ENCODE measurements at regions not wholly inside any gene's neighbourhood (a gene's known extent, or its start where the extent isn't known, plus 50 kb on each side); places are given as distances from the start of the nearest gene placed in this dataset.

DNA sequence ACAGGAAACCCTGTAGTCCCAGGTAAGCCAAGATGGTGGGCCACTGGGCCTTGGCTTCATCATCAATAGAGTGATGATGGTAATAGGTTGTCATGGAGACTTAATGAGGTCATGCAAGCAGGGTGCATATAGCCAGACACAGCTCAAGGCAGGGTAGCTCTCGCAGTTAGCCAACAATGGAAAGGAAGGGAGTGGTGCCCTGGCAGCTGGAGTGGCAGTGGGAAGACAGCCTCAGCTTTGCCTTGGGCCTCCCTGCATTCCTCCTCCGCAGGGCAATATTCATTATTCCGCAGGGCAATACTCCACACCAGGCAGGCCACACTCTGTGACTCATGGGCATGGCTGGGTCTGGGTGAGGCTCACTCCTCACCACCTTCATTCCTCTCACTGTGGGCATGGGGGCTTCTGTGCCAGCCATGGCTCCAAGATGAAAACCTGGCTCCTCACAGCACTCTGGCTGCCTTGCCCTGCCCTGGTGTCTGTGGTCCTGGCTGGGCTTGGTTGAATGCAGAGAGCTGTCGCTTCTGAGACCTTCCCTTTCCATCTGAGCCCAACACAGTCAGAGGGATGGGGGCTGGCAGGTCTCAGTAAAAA, 163.1 kb upstream of the PMEPA1 start:
- no peak overlapping the region for H3K4me3 ChIP-seq (ENCODE audit: low read length)
- TF ChIP-seq, protein P1, sequence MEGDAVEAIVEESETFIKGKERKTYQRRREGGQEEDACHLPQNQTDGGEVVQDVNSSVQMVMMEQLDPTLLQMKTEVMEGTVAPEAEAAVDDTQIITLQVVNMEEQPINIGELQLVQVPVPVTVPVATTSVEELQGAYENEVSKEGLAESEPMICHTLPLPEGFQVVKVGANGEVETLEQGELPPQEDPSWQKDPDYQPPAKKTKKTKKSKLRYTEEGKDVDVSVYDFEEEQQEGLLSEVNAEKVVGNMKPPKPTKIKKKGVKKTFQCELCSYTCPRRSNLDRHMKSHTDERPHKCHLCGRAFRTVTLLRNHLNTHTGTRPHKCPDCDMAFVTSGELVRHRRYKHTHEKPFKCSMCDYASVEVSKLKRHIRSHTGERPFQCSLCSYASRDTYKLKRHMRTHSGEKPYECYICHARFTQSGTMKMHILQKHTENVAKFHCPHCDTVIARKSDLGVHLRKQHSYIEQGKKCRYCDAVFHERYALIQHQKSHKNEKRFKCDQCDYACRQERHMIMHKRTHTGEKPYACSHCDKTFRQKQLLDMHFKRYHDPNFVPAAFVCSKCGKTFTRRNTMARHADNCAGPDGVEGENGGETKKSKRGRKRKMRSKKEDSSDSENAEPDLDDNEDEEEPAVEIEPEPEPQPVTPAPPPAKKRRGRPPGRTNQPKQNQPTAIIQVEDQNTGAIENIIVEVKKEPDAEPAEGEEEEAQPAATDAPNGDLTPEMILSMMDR (IDR thresholded peaks at IDR 0.05; ENCODE audit: insufficient read depth, low read depth, low read length, missing control alignments), result no peak
- no peak for DNase-seq (ENCODE audit: low read depth)

DNA sequence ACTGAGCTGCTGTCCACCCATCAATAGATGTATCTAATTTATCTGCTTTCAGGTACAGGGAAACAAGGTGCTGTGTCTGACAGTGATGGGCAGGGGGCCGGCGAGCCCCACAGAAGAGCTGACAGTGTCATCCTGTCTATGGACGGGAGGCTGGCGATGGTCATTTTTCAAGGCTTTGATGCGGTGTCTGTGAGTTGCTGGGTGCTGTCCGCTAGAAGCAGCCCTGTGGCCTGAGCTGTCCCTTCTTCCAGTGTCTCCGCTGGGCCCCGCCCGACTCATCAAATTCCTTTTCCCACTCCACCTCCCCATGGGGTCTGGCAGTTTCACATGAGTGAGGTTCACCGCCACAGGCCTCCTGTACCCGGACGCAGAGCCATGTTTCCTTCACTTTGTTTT, 161.4 kb upstream of the PMEPA1 start:
- TF ChIP-seq, protein P1 (IDR thresholded peaks at IDR 0.05; ENCODE audit: insufficient read depth, low read depth, low read length, missing control alignments), result no peak
- no peak for DNase-seq (ENCODE audit: low read depth)
- H3K4me3 ChIP-seq (ENCODE audit: low read length), result no peak overlapping the region

DNA sequence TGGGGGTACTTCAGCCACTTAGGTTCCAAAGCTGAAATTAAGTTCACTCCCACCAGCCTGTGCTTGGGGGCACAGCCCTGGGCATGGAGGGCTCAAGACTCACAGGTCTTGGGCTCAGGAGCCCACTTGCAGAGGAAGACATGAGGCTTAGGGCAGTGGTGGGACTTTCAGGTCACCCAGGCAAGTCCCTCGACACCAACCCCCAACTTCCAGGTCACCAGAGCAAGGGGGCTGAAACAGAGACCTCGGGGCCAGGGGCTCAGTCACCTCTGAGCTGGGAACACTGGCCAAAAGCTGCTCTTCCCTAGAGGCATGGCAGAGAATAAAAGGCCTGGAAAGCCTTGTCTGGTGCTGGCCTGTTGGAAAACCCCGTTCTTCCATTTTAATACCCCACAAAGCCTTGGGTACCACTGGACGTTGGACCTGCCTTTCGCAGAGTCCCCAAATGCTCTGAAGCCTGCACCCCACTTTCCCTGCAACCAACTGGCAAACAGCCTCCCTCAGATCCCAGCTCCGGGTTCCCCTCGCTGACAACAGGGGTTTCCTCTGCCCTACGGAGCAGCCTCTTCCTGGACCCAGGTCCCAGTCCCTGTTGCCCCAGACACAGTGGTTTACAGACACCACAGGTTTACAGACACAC, 160.9 kb upstream of the PMEPA1 start:
- DNase-seq (ENCODE audit: low read depth), result no peak
- no peak overlapping the region for H3K4me3 ChIP-seq (ENCODE audit: low read length)
- TF ChIP-seq, protein P1 (IDR thresholded peaks at IDR 0.05; ENCODE audit: insufficient read depth, low read depth, low read length, missing control alignments), result no peak

DNA sequence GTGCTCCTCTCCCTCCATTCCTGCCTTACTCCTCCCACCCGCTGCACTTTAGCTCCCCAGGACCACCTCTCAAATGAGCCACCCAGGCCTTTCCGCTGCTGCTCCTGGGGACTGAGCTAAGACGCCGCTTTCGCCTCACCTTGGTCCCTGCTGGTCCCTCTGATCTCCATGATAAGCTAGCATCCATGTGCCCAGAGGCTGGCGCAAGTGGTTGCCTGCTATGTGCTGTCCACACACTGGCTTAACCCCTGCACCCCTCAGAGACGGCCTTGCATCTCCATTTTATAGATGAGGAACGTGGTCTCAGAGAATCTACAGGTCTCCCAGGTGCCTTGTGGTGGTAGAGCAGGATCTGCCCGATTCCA, 160.1 kb upstream of the PMEPA1 start:
- H3K4me3 ChIP-seq (ENCODE audit: low read length), result no peak overlapping the region
- TF ChIP-seq, protein P1 (IDR thresholded peaks at IDR 0.05; ENCODE audit: insufficient read depth, low read depth, low read length, missing control alignments), result no peak
- no peak for DNase-seq (ENCODE audit: low read depth)

DNA sequence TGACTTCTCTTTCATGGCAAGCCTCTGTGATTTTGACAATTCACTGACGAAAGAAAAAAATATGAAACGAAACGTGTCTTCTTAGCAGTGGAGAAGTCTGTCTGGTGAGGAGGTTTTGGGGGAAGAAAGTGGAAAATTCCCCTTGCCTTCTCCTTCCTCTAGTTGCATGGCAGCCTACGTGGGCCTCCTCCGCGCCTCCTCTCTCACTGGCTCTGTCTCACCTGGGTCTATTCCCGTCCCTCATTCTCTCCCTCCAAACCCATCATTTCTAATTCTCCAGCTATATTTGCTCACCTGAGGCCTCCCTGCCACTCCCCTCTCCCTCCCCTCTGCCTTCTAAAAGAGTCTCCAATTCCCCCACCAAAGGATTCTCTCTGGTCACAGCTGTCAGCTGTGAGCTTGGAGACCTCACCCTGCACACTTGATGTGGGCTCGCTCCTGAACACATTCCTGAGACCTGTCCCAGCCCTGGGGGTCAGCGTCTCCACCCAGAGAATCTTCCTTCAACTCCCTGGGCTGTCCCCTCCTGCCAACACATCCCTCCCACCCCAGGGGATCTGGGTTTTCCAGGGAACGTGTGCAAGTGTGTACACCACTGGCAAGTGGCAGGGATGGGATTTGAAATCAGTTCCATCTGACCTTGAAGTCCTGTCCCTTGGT, 159.6 kb upstream of the PMEPA1 start:
- no peak overlapping the region for H3K4me3 ChIP-seq (ENCODE audit: low read length)
- DNase-seq (ENCODE audit: low read depth), result no peak
- TF ChIP-seq, protein P1 (IDR thresholded peaks at IDR 0.05; ENCODE audit: insufficient read depth, low read depth, low read length, missing control alignments), result no peak

DNA sequence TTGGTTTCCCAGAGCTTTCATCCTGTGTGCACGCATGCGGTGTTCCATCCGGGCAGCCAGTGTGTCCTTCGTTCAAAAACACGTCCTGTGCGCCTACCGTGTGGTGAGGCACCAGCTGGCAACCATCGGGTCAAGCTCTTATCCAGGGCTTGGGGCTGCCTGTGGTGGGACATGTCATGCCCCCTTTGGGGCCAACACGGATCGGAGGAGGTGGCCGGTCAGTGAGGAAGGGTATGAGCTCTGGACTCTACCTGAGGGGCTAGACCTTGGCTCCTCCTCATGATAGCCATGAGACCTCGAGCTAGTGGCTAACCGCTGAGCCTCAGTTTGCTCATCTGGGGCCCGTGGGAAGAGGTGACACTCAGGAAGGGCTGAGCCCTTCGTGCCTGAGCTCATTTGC, 158.5 kb upstream of the PMEPA1 start:
- no peak overlapping the region for H3K4me3 ChIP-seq (ENCODE audit: low read length)
- DNase-seq (ENCODE audit: low read depth), result no peak
- TF ChIP-seq, protein P1 (IDR thresholded peaks at IDR 0.05; ENCODE audit: insufficient read depth, low read depth, low read length, missing control alignments), result no peak
